ENCODE measurements at regions not wholly inside any gene's neighbourhood (a gene's known extent, or its start where the extent isn't known, plus 50 kb on each side); places are given as distances from the start of the nearest gene placed in this dataset.
"Not testable (repeated sequence)": the region's sequence is repeated elsewhere in the genome, so short reads cannot be mapped to it uniquely, and the experiment has no call there.

DNA sequence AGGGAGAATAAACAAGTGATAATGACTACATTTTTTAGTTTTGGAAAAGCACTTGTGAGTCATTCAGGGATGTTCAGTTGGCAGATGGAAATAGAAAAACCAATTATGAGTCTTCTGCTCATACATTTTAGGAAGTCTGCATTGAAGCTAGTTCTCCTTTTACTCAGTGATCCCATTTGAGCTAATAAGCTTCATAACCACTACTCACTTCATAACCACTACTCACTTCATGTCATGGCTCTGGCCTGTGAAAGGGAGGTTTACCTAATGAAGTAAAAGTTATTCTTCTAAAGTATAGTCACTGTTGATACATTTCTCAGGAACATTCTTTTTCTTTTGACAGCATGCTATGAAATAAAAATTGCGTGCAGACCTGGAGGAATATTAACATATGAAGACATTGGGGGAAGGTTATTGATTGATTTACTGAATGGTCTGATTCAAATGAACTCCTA is 948.7 kb downstream of the TSN start:
- no peak for DNase-seq (ENCODE audit: low read depth)
- Histone ChIP-seq H3K4me1 (ENCODE audit: control insufficient read depth, insufficient read depth, low read length) (peaks cover 8% of the 10 kb centered on the region), H3K36me3 (ENCODE audit: control insufficient read depth, insufficient read depth, low read length, severe bottlenecking) (no peaks in the 10 kb centered on the region), H3K9me3 (ENCODE audit: control insufficient read depth, low read length) (peaks cover 3% of the 10 kb centered on the region), H3K27me3 (replicated peaks; ENCODE audit: control insufficient read depth, insufficient read depth, low read length) (no peaks in the 10 kb centered on the region), H3K4me3 (ENCODE audit: low read length) (no peak overlapping the region), H3K9ac (ENCODE audit: low read length) (no peak overlapping the region)

DNA sequence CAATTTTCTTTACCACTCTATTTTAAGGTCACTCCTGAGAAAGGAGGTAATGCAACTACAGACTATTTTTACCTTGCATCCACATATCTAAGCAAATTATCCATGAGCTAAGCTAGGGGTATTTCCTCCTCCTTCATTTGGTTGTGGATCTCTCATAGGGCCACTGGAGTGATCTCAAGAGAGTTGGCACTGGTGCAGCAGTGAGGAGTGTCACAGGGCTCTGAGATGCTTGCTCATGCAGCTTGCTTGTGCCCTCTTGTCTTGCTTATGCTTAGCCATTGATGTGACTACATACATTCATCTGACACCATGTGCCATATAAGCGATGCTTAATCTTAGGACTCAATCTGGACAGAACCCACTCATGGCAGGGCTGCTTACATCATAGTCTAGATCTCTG is 950.3 kb downstream of the TSN start:
- DNase-seq (ENCODE audit: low read depth): no peak
- Histone ChIP-seq H3K9ac (ENCODE audit: low read length) (no peak overlapping the region), H3K4me3 (ENCODE audit: low read length) (no peak overlapping the region), H3K9me3 (ENCODE audit: control insufficient read depth, low read length) (peaks cover 3% of the 10 kb centered on the region), H3K4me1 (ENCODE audit: control insufficient read depth, insufficient read depth, low read length) (peaks cover 8% of the 10 kb centered on the region), H3K36me3 (ENCODE audit: control insufficient read depth, insufficient read depth, low read length, severe bottlenecking) (no peaks in the 10 kb centered on the region), H3K27me3 (replicated peaks; ENCODE audit: control insufficient read depth, insufficient read depth, low read length) (no peaks in the 10 kb centered on the region)

GRCh38 chr2:122706757-122707223 is 951.3 kb downstream of the TSN start:
- H3K9ac ChIP-seq (ENCODE audit: low read length): no peak overlapping the region
- no peak overlapping the region for H3K4me3 ChIP-seq (ENCODE audit: low read length)
- peaks cover 3% of the 10 kb centered on the region for H3K9me3 ChIP-seq (ENCODE audit: control insufficient read depth, low read length)
- DNase-seq (ENCODE audit: low read depth): no peak
- no peaks in the 10 kb centered on the region for H3K36me3 ChIP-seq (ENCODE audit: control insufficient read depth, insufficient read depth, low read length, severe bottlenecking)
- H3K4me1 ChIP-seq (ENCODE audit: control insufficient read depth, insufficient read depth, low read length): peaks cover 8% of the 10 kb centered on the region
- no peaks in the 10 kb centered on the region for H3K27me3 ChIP-seq (replicated peaks; ENCODE audit: control insufficient read depth, insufficient read depth, low read length)

GRCh38 chr2:122707224-122707824 is 951.9 kb downstream of the TSN start:
- no peak overlapping the region for H3K4me3 ChIP-seq (ENCODE audit: low read length)
- no peak for DNase-seq (ENCODE audit: low read depth)
- H3K36me3 ChIP-seq (ENCODE audit: control insufficient read depth, insufficient read depth, low read length, severe bottlenecking): no peaks in the 10 kb centered on the region
- no peaks in the 10 kb centered on the region for H3K27me3 ChIP-seq (replicated peaks; ENCODE audit: control insufficient read depth, insufficient read depth, low read length)
- no peak overlapping the region for H3K9ac ChIP-seq (ENCODE audit: low read length)
- H3K4me1 ChIP-seq (ENCODE audit: control insufficient read depth, insufficient read depth, low read length): peaks cover 8% of the 10 kb centered on the region
- peaks cover 3% of the 10 kb centered on the region for H3K9me3 ChIP-seq (ENCODE audit: control insufficient read depth, low read length)

- peaks cover 6% of the 10 kb centered on the region for H3K4me1 ChIP-seq (ENCODE audit: control insufficient read depth, insufficient read depth, low read length)
- no peak overlapping the region for H3K9ac ChIP-seq (ENCODE audit: low read length)
- no peak overlapping the region for H3K4me3 ChIP-seq (ENCODE audit: low read length)
- no peak for DNase-seq (ENCODE audit: low read depth)
- H3K36me3 ChIP-seq (ENCODE audit: control insufficient read depth, insufficient read depth, low read length, severe bottlenecking): no peaks in the 10 kb centered on the region
- H3K9me3 ChIP-seq (ENCODE audit: control insufficient read depth, low read length): peaks cover 16% of the 10 kb centered on the region
- H3K27me3 ChIP-seq (replicated peaks; ENCODE audit: control insufficient read depth, insufficient read depth, low read length): no peaks in the 10 kb centered on the region
These were observed 954.6 kb downstream of the TSN start for GRCh38 chr2:122710049-122710448.

DNA sequence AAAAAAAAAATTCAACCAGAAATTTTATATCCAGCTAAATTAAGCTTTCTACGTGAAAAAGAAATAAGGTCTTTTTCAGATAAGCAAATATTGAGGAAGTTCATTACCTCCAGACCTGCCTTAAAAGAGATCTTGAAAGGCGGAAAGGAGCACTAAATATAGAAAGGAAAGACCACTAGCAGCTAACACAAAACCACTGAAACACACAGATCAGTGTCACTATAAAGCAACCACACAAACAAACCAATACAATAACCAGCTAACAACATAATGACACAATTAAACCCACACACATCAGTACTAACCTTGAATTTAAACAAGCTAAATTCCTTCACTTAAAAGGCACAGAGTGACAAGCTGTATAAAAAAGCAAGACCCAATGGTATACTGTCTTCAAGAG is 958.3 kb downstream of the TSN start:
- Histone ChIP-seq H3K9ac (ENCODE audit: low read length) (no peak overlapping the region), H3K9me3 (ENCODE audit: control insufficient read depth, low read length) (peaks cover 28% of the 10 kb centered on the region), H3K4me3 (ENCODE audit: low read length) (no peak overlapping the region), H3K36me3 (ENCODE audit: control insufficient read depth, insufficient read depth, low read length, severe bottlenecking) (no peaks in the 10 kb centered on the region), H3K27me3 (replicated peaks; ENCODE audit: control insufficient read depth, insufficient read depth, low read length) (no peaks in the 10 kb centered on the region), H3K4me1 (ENCODE audit: control insufficient read depth, insufficient read depth, low read length) (no peaks in the 10 kb centered on the region)
- no peak for DNase-seq (ENCODE audit: low read depth)

DNA sequence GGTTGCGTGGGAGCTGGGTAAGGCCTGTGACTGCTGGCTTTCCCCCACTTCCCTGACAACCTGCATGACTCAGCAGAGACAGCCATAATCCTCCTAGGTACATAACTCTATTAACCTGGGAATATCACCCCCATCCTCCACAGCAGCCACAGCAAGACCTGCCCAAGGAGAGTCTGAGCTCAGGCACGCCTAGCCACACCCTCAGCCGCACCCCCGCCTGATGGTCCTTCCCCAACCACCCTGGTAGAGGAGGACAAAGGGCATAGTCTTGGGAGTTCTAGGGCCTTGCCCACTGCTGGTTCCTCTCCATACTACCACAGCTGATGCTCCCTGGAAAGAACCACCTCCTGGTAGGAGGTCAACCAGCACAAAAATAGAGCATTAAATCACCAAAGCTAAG is 965.4 kb downstream of the TSN start:
- not testable (repeated sequence) for H3K9ac ChIP-seq (ENCODE audit: low read length); H3K27me3 ChIP-seq (replicated peaks; ENCODE audit: control insufficient read depth, insufficient read depth, low read length); H3K4me1 ChIP-seq (ENCODE audit: control insufficient read depth, insufficient read depth, low read length); H3K36me3 ChIP-seq (ENCODE audit: control insufficient read depth, insufficient read depth, low read length, severe bottlenecking); DNase-seq (ENCODE audit: low read depth); H3K9me3 ChIP-seq (ENCODE audit: control insufficient read depth, low read length); H3K4me3 ChIP-seq (ENCODE audit: low read length)

GRCh38 chr2:122734766-122735424 is 979.4 kb downstream of the TSN start:
- Histone ChIP-seq H3K36me3 (ENCODE audit: control insufficient read depth, insufficient read depth, low read length, severe bottlenecking) (no peaks in the 10 kb centered on the region), H3K27me3 (replicated peaks; ENCODE audit: control insufficient read depth, insufficient read depth, low read length) (no peaks in the 10 kb centered on the region), H3K9me3 (ENCODE audit: control insufficient read depth, low read length) (no peaks in the 10 kb centered on the region), H3K9ac (ENCODE audit: low read length) (no peak overlapping the region), H3K4me1 (ENCODE audit: control insufficient read depth, insufficient read depth, low read length) (no peaks in the 10 kb centered on the region), H3K4me3 (ENCODE audit: low read length) (no peak overlapping the region)
- DNase-seq (ENCODE audit: low read depth): peak; percentile 1

DNA sequence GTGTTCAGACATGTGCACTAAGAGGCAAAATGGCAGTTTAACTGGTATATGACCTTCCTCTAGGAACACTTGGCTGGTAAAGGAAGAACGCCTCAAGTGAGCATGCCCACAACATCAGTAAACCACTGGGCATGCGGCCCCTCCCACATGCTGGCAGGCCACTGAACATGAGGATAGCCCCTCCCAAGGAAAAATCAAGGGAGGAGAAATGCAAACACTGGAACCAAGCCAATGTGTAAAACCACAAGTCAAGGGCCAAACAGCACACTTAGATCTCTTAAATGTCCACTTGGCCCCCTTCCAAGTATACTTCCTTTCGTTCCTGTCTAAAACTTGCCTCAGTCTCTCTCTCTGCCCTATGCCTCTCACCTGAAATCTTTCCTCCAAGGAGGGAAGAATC is 980.8 kb downstream of the TSN start:
- no peak overlapping the region for H3K4me3 ChIP-seq (ENCODE audit: low read length)
- no peaks in the 10 kb centered on the region for H3K9me3 ChIP-seq (ENCODE audit: control insufficient read depth, low read length)
- H3K36me3 ChIP-seq (ENCODE audit: control insufficient read depth, insufficient read depth, low read length, severe bottlenecking): no peaks in the 10 kb centered on the region
- H3K9ac ChIP-seq (ENCODE audit: low read length): no peak overlapping the region
- H3K4me1 ChIP-seq (ENCODE audit: control insufficient read depth, insufficient read depth, low read length): no peaks in the 10 kb centered on the region
- no peaks in the 10 kb centered on the region for H3K27me3 ChIP-seq (replicated peaks; ENCODE audit: control insufficient read depth, insufficient read depth, low read length)
- no peak for DNase-seq (ENCODE audit: low read depth)

DNA sequence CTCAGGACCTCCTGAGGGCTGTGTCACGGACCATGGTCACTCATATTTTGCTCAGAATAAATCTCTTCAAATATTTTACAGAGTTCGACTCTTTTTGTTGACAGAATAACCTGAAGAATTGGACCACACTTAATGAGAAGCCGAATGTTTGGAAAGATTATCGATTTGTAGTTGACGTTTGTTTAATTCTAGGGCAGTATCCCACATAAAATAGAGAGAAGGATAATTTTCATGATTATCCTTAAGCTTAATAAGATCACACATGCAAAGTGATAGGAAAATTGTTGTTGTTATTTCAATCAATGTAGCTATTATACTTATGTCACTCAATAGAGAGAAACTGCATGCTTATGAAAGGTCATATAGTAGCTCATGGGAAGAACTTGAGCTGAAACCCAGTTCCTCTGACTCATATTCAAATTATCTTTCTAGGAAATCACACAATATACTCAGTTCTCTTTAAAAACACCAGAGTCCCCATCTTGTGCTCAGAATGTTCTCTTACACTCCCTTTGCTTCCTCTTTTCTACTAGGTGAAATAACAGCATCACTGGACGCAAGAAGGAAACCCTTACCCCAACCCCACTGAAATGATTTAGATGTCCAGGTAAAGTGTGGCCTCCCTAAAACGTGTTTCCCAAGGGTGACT is 982.1 kb downstream of the TSN start:
- Histone ChIP-seq H3K27me3 (replicated peaks; ENCODE audit: control insufficient read depth, insufficient read depth, low read length) (no peaks in the 10 kb centered on the region), H3K9me3 (ENCODE audit: control insufficient read depth, low read length) (no peaks in the 10 kb centered on the region), H3K36me3 (ENCODE audit: control insufficient read depth, insufficient read depth, low read length, severe bottlenecking) (no peaks in the 10 kb centered on the region), H3K9ac (ENCODE audit: low read length) (no peak overlapping the region), H3K4me3 (ENCODE audit: low read length) (no peak overlapping the region), H3K4me1 (ENCODE audit: control insufficient read depth, insufficient read depth, low read length) (no peaks in the 10 kb centered on the region)
- no peak for DNase-seq (ENCODE audit: low read depth)

GRCh38 chr2:122739732-122740593 is 984.5 kb downstream of the TSN start:
- Histone ChIP-seq H3K4me3 (ENCODE audit: low read length) (no peak overlapping the region), H3K9ac (ENCODE audit: low read length) (no peak overlapping the region), H3K36me3 (ENCODE audit: control insufficient read depth, insufficient read depth, low read length, severe bottlenecking) (no peaks in the 10 kb centered on the region), H3K4me1 (ENCODE audit: control insufficient read depth, insufficient read depth, low read length) (no peaks in the 10 kb centered on the region), H3K9me3 (ENCODE audit: control insufficient read depth, low read length) (no peaks in the 10 kb centered on the region), H3K27me3 (replicated peaks; ENCODE audit: control insufficient read depth, insufficient read depth, low read length) (no peaks in the 10 kb centered on the region)
- DNase-seq (ENCODE audit: low read depth): no peak
